ENCODE measurements at regions not wholly inside any gene's neighbourhood (a gene's known extent, or its start where the extent isn't known, plus 50 kb on each side); places are given as distances from the start of the nearest gene placed in this dataset.

DNA sequence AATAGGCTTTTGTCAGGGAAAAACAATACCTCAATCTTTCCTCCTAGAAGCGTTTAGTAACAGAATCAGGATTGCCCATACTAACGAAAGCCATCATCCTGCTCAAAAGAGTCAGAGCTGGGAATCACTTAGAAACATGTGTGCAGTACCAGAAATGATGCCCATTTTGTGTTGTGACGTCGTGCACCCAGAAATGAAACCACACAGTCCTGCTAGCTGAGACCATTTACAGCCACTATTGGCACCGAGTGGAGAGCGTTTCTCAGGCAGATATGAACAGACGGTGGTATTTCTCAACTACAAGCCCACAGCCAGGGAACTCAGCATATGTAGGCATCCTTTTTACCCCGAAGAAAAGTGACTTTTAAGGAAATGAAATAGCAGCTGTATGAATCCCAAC lies 284.3 kb upstream of the LRATD1 start:
- no peak overlapping the region for H3K4ac ChIP-seq (ENCODE audit: low read length)
- peaks cover 0 to 2% of the 10 kb centered on the region in 2 donors for H3K4me1 ChIP-seq (ENCODE audit: control insufficient read depth in 2 of 2, insufficient read depth in 1 of 2, low read depth in 1 of 2, low read length in 2 of 2)
- no peak for DNase-seq (ENCODE audit: low spot score)
- H3K79me1 ChIP-seq (ENCODE audit: low read depth, low read length), result no peaks in the 10 kb centered on the region
- H2AK5ac ChIP-seq (ENCODE audit: low read depth, low read length), result no peak overlapping the region
- no peak overlapping the region for H2BK12ac ChIP-seq (ENCODE audit: low read length)
- H3K36me3 ChIP-seq (replicated peaks in 1 of 2; ENCODE audit: control insufficient read depth in 2 of 2, insufficient read depth in 2 of 2, low read length in 2 of 2), result no peaks in the 10 kb centered on the region
- no peak overlapping the region for H3K18ac ChIP-seq (ENCODE audit: low read length)
- H3K27me3 ChIP-seq (ENCODE audit: control insufficient read depth in 3 of 3, insufficient read depth in 3 of 3, low read depth in 1 of 3, low read length in 3 of 3), result no peaks in the 10 kb centered on the region
- no peak overlapping the region for H2BK15ac ChIP-seq (ENCODE audit: low read length)
- H3K9ac ChIP-seq (ENCODE audit: low read depth, low read length, poor library complexity), result no peak overlapping the region
- H3K4me3 ChIP-seq (ENCODE audit: low read length in 2 of 2), result no peak overlapping the region
- H3K27ac ChIP-seq (replicated peaks; ENCODE audit: low read length), result no peak overlapping the region
- H3K23ac ChIP-seq (ENCODE audit: low read depth, low read length, poor library complexity), result no peak overlapping the region
- no peak overlapping the region for H3K4me2 ChIP-seq (ENCODE audit: insufficient read depth, low read length, poor library complexity, severe bottlenecking)
- no CpG with 5 or more reads among the region's 8 CpGs for WGBS, 2 donors (ENCODE audit: extremely low coverage in 2 of 2, insufficient read length in 2 of 2, insufficient replicate concordance in 1 of 2)
- H4K91ac ChIP-seq (ENCODE audit: low read depth, low read length, poor library complexity), result no peak overlapping the region
- no peak overlapping the region for H2AFZ ChIP-seq (ENCODE audit: low read length)
- H2BK120ac ChIP-seq (ENCODE audit: low read depth, low read length), result no peak overlapping the region
- no peak overlapping the region for H3K14ac ChIP-seq (ENCODE audit: low read length)
- no peak overlapping the region for H2BK5ac ChIP-seq (ENCODE audit: low read length)
- H3K9me3 ChIP-seq (replicated peaks in 1 of 2; ENCODE audit: control insufficient read depth in 2 of 2, insufficient read depth in 1 of 2, low read depth in 1 of 2, low read length in 2 of 2), result no peaks in the 10 kb centered on the region
- H4K8ac ChIP-seq (ENCODE audit: low read depth, low read length), result no peak overlapping the region

DNA sequence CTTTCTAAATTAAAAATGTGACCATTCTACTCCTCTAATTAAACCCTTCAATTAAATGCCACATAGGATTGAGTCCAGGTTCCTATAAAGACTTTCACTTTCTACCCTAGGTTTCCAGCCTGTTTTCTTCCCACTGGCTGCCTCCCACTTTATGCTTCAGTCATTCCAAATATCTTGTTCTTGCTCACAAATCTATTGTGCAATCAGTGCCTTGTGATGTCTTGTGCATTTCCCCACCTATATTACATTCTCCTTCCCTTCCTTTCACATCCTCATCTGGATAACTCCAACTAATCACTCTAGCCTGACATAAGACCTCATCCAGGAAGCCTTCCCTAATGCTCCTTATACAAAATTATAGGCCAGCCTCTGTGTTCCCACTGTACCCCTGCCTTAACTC lies 281.7 kb upstream of the LRATD1 start:
- no peak overlapping the region for H2AK5ac ChIP-seq (ENCODE audit: low read depth, low read length)
- H3K4me1 ChIP-seq (ENCODE audit: control insufficient read depth in 2 of 2, insufficient read depth in 1 of 2, low read depth in 1 of 2, low read length in 2 of 2), result peaks cover 0 to 2% of the 10 kb centered on the region in 2 donors
- H4K91ac ChIP-seq (ENCODE audit: low read depth, low read length, poor library complexity), result no peak overlapping the region
- H3K27ac ChIP-seq (replicated peaks; ENCODE audit: low read length), result no peak overlapping the region
- H2BK15ac ChIP-seq (ENCODE audit: low read length), result no peak overlapping the region
- no peak overlapping the region for H3K4me2 ChIP-seq (ENCODE audit: insufficient read depth, low read length, poor library complexity, severe bottlenecking)
- no peak overlapping the region for H2BK120ac ChIP-seq (ENCODE audit: low read depth, low read length)
- H2AFZ ChIP-seq (ENCODE audit: low read length), result no peak overlapping the region
- no peaks in the 10 kb centered on the region for H3K79me1 ChIP-seq (ENCODE audit: low read depth, low read length)
- no peak overlapping the region for H3K9ac ChIP-seq (ENCODE audit: low read depth, low read length, poor library complexity)
- H2BK5ac ChIP-seq (ENCODE audit: low read length), result no peak overlapping the region
- no peak overlapping the region for H3K23ac ChIP-seq (ENCODE audit: low read depth, low read length, poor library complexity)
- no peak overlapping the region for H2BK12ac ChIP-seq (ENCODE audit: low read length)
- no peaks in the 10 kb centered on the region for H3K27me3 ChIP-seq (ENCODE audit: control insufficient read depth in 3 of 3, insufficient read depth in 3 of 3, low read depth in 1 of 3, low read length in 3 of 3)
- no peak overlapping the region for H3K18ac ChIP-seq (ENCODE audit: low read length)
- no peak for DNase-seq (ENCODE audit: low spot score)
- no peak overlapping the region for H4K8ac ChIP-seq (ENCODE audit: low read depth, low read length)
- no peaks in the 10 kb centered on the region for H3K36me3 ChIP-seq (replicated peaks in 1 of 2; ENCODE audit: control insufficient read depth in 2 of 2, insufficient read depth in 2 of 2, low read length in 2 of 2)
- no peak overlapping the region for H3K14ac ChIP-seq (ENCODE audit: low read length)
- H3K4ac ChIP-seq (ENCODE audit: low read length), result no peak overlapping the region
- no peaks in the 10 kb centered on the region for H3K9me3 ChIP-seq (replicated peaks in 1 of 2; ENCODE audit: control insufficient read depth in 2 of 2, insufficient read depth in 1 of 2, low read depth in 1 of 2, low read length in 2 of 2)
- no peak overlapping the region for H3K4me3 ChIP-seq (ENCODE audit: low read length in 2 of 2)

DNA sequence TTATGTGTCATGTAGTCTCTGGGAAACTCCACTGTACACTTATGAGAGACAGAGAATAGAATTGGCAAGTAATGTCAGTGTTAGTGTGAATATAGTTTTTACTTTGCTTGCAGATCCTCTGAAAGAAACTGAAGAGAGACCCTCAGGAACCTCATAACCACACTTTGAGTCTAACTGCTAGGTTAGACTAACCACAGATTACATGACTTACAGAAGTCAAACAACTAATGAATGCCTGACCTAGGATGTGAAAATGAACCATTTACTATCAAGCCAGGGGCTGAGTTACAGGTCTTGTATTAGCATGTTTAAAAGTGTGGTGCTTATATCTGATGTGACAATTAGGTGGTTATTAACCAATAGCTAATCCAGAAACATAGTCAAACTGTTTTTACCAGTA lies 280.4 kb upstream of the LRATD1 start:
- Histone ChIP-seq H3K27ac (replicated peaks; ENCODE audit: low read length) (no peak overlapping the region), H3K4me1 (ENCODE audit: control insufficient read depth in 2 of 2, insufficient read depth in 1 of 2, low read depth in 1 of 2, low read length in 2 of 2) (peaks cover 0 to 2% of the 10 kb centered on the region in 2 donors), H3K79me1 (ENCODE audit: low read depth, low read length) (no peaks in the 10 kb centered on the region), H3K18ac (ENCODE audit: low read length) (no peak overlapping the region), H3K4me3 (ENCODE audit: low read length in 2 of 2) (no peak overlapping the region), H3K14ac (ENCODE audit: low read length) (no peak overlapping the region), H4K8ac (ENCODE audit: low read depth, low read length) (no peak overlapping the region), H2AFZ (ENCODE audit: low read length) (no peak overlapping the region), H3K4me2 (ENCODE audit: insufficient read depth, low read length, poor library complexity, severe bottlenecking) (no peak overlapping the region), H2BK15ac (ENCODE audit: low read length) (no peak overlapping the region), H3K36me3 (replicated peaks in 1 of 2; ENCODE audit: control insufficient read depth in 2 of 2, insufficient read depth in 2 of 2, low read length in 2 of 2) (no peaks in the 10 kb centered on the region), H2BK12ac (ENCODE audit: low read length) (no peak overlapping the region), H3K27me3 (ENCODE audit: control insufficient read depth in 3 of 3, insufficient read depth in 3 of 3, low read depth in 1 of 3, low read length in 3 of 3) (no peaks in the 10 kb centered on the region), H2AK5ac (ENCODE audit: low read depth, low read length) (no peak overlapping the region), H4K91ac (ENCODE audit: low read depth, low read length, poor library complexity) (no peak overlapping the region), H3K9me3 (replicated peaks in 1 of 2; ENCODE audit: control insufficient read depth in 2 of 2, insufficient read depth in 1 of 2, low read depth in 1 of 2, low read length in 2 of 2) (no peaks in the 10 kb centered on the region), H3K4ac (ENCODE audit: low read length) (no peak overlapping the region), H2BK120ac (ENCODE audit: low read depth, low read length) (no peak overlapping the region), H2BK5ac (ENCODE audit: low read length) (no peak overlapping the region), H3K23ac (ENCODE audit: low read depth, low read length, poor library complexity) (no peak overlapping the region), H3K9ac (ENCODE audit: low read depth, low read length, poor library complexity) (no peak overlapping the region)
- no peak for DNase-seq (ENCODE audit: low spot score)

DNA sequence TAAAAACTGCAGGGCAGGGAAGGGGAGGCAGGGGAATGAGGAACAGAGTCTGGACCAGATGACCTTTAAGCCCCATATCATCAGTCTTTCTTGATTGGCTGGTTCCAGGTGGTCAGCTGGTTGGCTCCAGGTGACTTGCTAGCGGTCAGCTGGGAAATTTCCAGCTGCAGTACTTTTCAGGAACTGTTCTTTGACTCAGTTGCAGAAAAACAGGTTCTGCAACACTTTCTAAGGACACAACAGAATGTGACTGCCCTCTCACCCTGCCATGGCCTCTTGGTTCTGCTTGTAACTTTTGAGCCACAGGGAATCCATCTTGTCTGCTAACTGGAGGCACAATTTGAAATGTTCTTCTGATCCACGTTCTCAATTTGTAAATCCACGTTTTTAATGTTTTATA lies 278.3 kb upstream of the LRATD1 start:
- no peak overlapping the region for H2BK5ac ChIP-seq (ENCODE audit: low read length)
- H3K23ac ChIP-seq (ENCODE audit: low read depth, low read length, poor library complexity), result no peak overlapping the region
- H2BK15ac ChIP-seq (ENCODE audit: low read length), result no peak overlapping the region
- no peak overlapping the region for H2AK5ac ChIP-seq (ENCODE audit: low read depth, low read length)
- H4K91ac ChIP-seq (ENCODE audit: low read depth, low read length, poor library complexity), result no peak overlapping the region
- H3K4me2 ChIP-seq (ENCODE audit: insufficient read depth, low read length, poor library complexity, severe bottlenecking), result no peak overlapping the region
- WGBS, 2 donors (ENCODE audit: extremely low coverage in 2 of 2, insufficient read length in 2 of 2, insufficient replicate concordance in 1 of 2), result no CpG with 5 or more reads among the region's 3 CpGs
- H2AFZ ChIP-seq (ENCODE audit: low read length), result no peak overlapping the region
- no peak overlapping the region for H3K14ac ChIP-seq (ENCODE audit: low read length)
- no peak overlapping the region for H3K9ac ChIP-seq (ENCODE audit: low read depth, low read length, poor library complexity)
- no peak overlapping the region for H3K27ac ChIP-seq (replicated peaks; ENCODE audit: low read length)
- no peak overlapping the region for H2BK120ac ChIP-seq (ENCODE audit: low read depth, low read length)
- H3K36me3 ChIP-seq (replicated peaks in 1 of 2; ENCODE audit: control insufficient read depth in 2 of 2, insufficient read depth in 2 of 2, low read length in 2 of 2), result no peaks in the 10 kb centered on the region
- H3K9me3 ChIP-seq (replicated peaks in 1 of 2; ENCODE audit: control insufficient read depth in 2 of 2, insufficient read depth in 1 of 2, low read depth in 1 of 2, low read length in 2 of 2), result no peaks in the 10 kb centered on the region
- H4K8ac ChIP-seq (ENCODE audit: low read depth, low read length), result no peak overlapping the region
- H3K18ac ChIP-seq (ENCODE audit: low read length), result no peak overlapping the region
- no peaks in the 10 kb centered on the region for H3K27me3 ChIP-seq (ENCODE audit: control insufficient read depth in 3 of 3, insufficient read depth in 3 of 3, low read depth in 1 of 3, low read length in 3 of 3)
- no peak overlapping the region for H3K4me3 ChIP-seq (ENCODE audit: low read length in 2 of 2)
- no peak overlapping the region for H2BK12ac ChIP-seq (ENCODE audit: low read length)
- no peaks in the 10 kb centered on the region for H3K4me1 ChIP-seq (ENCODE audit: control insufficient read depth in 2 of 2, insufficient read depth in 1 of 2, low read depth in 1 of 2, low read length in 2 of 2)
- H3K4ac ChIP-seq (ENCODE audit: low read length), result no peak overlapping the region
- no peak for DNase-seq (ENCODE audit: low spot score)
- no peaks in the 10 kb centered on the region for H3K79me1 ChIP-seq (ENCODE audit: low read depth, low read length)

Measured in neuronal stem cell (in vitro differentiated cells).